Stimulated activated CD4-positive, alpha-beta T cell treated with anti-CD3 and anti-CD28 coated beads, Interleukin-15, amount 100 ng/mL, for 1 hour (primary cell): ENCODE measurements at regions not wholly inside any gene's neighbourhood (a gene's known extent, or its start where the extent isn't known, plus 50 kb on each side); places are given as distances from the start of the nearest gene placed in this dataset.

ENCODE experiments used
- DNase-seq, 2 donors: peaks; one replicate each; pipeline ENCODE4 v3.0.0-alpha.2; 2020; ENCODE audit warnings: low read depth in 1 of 2, low spot score in 1 of 2

DNA sequence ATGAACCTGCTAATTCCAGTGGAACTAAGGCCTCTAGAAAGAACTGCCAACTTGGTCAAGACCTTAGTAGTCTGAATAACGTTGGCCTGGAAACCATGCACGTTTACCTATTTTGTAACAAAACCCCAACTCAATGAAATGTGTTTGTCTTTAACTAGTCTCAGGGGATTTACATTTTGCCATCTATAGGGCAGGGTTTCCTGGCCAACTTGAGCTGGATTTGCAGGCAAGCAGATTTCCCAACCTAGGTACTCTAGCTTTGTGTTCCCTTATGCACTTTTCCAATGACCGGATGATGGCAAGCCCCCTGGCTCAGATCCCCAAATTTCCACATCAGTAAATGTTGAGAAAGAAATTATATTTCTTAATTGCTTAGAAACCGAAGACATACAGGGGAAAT lies 114.5 kb downstream of the IRS2 start:
- DNase-seq: no peak

DNA sequence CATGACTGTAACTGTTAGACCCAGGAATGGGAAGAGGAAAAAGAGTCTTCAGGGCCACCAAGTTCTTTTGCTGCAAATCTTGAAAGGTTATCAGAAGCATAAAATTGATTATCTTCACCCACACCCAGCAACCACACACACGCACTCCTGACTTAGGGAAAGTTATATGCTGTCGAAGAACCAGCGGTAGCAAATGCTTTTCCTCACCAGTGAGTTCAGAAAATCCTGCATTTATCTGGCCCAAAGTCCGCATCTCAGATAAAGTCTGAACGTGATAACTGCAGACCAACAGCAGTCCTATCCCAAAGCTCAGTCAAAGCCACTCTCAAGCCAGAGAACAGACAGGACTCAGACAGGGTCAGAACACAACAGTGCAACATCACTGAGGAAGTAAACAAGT lies 115.6 kb downstream of the IRS2 start:
- DNase-seq: no peak

DNA sequence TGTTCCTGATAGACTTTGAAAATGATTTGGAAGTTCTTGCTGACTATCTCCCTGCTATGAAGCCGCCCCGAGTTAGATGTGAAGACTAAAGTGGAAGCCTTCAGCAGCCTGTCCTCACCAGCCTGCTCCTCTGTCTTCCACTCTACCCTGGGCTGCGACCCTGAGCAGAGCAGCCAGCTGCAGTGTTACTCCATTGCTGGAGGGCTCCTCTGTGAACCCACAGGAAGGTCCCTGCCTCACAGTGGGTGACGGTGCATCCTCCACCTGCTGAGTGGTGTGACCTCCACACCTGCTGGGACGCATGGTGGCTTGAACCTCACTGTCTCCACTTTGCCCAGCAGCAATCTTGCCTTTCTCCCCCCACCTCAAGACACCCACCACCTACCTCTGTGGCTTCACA lies 116.4 kb downstream of the IRS2 start:
- DNase-seq: no peak

DNA sequence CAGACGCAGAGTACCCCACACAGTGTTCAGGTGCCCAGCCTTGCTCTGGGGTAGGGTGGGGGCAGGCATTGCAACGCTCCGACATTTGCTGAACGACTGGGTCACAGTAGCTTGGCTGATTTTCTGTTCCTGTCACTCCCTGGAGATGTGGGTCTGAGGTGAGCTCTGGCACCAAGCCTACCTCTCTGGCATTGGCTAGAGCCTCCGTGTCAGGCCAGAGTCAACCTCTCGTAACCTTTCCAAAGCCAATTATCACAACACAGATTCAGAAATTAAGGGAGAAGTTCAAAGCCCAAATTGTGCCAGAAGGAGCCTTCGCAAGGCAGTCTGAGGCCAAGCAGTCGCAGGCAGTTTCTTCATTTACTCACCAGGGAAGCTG lies 117.2 kb downstream of the IRS2 start:
- DNase-seq: no peak

DNA sequence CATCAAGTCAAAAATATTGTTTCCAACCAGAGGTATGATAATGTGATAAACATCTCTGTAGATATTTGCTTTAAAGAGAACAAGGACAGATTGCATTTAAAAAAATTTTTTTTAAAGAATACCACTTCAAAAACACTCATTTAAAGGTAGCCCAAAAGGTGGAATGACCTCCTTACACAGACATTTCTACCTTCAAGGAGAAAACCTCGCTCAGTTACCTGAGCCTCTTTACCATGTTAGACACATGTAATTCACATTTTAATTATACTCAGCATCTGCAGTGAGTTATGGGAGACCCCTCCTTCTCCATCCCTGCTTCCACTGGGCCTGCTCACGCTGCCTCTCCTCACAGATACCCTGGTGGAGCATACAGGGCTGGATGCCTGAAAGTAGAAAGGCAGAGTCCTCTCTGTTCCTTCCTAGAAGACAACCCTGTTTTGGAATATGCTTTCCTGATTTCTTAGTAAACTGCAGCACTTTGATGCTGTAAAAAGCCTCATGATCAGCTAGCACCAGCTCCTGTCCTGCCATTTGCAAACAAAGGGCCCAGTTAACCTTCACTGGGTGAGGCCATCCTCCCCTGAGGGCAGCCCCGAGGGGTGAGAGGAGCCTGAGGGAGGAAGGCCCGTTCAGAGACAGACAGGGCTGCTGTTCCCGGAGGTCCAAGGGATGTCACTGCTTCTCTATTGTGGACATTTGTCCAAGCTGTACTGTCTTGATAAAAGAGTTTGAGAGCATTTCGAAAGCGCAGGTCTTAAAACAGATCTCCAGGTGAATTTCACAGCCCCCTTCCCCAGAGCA lies 117.8 kb downstream of the IRS2 start:
- DNase-seq: no peak

DNA sequence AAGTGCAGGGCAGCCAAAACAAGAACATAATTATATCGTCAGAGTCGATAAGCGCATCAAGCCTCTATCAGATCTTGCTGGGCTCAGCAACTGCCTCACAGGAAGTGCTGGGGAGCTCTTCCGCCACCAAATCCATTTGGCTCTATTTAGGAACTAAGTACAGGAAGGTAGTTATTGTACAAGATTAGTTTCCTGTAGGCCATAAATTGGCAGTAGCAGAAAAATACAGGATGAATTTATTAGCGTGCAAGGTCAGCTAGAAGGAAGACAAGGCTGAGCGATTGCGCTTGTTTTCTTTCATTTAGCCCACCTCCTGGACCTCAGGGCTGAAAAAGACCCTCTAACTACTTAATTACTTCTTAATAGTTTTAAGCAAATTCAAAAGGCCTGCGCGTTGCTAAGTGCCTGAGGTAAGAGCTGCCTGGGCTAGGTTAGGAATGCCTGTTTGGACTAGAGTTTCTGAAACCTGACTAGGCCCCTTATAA lies 118.5 kb downstream of the IRS2 start:
- no peak for DNase-seq

DNA sequence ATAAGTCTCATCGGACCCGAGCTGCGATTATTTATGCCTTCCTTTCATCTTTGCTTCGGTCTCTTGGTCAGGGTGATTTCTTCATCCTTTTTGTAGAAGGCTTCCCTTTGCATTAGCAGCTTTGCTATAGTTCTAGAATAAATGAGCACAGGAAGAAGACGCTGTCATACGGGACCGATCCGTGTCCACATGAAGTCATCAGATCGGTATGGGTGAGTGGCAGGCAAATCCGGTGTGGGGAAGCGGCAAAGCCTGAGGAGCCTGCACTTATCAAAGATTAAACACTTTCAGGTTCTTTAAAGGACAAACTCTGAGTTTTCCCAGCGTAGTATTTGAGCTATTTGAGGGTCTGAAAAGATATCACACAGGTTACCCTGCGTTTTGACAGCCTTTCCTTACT lies 119.3 kb downstream of the IRS2 start:
- no peak for DNase-seq

DNA sequence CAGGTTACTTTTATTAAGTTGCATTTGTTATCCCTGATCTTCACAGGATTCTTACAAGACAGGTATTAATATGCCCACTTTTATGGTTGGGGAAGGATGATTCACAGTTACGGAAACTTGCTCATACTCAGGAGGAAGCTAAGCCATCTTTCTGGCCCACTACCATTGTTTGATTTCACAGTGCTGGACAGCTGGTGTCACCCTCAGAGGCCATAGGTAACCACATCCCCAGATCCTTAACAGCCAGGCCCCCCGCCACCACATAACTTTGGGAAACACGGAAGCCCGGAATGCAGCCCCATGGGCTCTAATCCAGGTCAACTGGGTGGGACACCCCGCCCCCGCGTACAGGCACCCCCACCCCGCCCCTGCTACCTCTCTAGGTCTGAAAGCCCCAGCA lies 119.7 kb downstream of the IRS2 start:
- no peak for DNase-seq

DNA sequence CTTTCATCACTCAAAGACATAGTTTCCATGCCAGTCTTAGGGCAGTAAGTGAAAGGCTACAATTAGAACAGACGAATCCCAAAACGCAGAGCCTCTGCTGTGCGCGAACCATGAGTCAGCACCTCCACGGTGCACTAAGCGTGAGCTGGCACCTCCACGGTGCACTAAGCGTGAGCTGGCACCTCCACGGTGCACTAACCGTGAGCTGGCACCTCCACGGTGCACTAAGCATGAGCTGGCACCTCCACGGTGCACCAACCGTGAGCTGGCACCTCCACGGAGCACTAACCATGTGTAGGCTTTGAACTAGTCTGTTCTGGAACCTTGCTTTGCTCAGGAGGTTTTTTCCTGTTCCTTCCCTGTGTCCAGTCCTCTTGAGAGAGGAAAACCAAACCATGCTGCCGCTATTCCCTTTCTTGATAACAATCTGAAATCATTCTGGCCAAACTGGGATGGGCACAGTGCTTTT lies 120.6 kb downstream of the IRS2 start:
- no peak for DNase-seq

DNA sequence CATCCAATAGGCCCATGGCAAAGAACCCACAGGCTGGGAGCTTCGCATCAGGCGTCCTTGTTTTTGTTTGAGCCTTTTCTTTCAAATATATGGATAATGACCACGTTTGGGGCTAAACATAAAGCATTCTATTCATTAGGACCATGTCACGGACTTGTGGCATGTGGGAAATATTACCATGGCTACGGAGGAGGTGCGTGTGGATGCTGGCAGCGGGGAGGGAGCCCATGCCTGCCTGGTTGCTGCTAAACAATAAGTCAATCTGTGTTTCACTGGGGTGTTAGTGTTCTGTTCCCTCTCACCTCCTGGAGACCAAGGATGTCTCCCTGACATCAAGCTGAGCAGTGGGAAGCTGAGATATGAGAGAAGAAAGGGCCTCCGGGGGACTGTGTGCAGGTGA lies 121.1 kb downstream of the IRS2 start:
- no peak for DNase-seq

DNA sequence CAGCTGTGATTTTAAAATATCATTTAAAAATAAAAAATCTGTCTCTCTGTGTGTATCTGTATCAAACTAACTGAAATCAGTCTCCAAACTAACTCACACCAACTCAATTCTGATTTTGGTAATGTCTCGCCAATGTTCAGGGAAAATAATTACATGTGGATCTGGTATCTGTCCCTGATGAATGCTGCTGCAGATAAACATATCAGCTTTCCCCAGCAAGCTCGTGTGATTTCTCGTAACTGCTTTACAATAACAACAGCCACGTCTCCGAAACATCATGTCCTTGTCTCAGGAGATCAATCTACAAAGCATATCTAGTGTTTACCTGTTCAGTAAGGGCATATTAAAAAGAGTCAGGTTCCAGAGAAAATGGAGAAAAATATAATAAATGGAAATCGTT lies 129.0 kb downstream of the IRS2 start:
- no peak for DNase-seq

DNA sequence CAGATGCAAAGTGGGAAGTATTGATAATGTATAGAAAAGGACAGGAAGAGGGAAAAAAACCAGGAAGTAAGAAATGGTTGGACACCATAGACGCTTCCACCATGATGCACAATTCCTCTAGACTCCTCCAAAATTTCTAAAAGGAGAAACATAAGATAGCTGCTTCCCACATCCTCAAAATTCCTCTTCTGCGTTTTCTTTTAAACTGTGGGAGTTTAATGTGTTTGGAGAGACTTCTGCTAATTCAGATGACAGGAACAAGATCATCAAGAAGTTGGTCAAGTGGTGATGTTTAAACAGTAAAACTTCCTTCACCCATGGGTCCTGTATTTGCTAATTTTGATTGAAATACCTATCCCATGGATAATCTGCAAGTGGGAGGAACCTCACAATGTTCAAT lies 130.2 kb downstream of the IRS2 start:
- no peak for DNase-seq

DNA sequence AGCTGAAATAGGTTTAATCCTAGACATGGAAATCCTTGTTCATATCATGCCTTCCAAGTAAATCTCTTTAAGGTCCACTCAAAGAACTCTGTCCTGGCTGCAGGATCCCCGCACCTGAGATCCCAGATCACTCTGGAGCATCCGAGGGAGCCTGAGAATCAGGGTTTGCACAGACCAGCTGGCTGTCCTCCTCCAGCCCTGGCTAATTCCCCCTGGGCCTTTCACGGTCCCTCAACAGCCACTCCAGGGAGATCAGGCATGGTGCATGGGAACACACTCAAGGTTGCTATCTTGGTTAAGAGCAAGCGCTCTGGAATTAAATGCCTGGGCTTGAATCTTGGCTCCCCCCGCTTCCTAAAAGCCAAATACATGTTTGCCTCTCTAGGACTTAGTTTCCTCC lies 130.8 kb downstream of the IRS2 start:
- no peak for DNase-seq

DNA sequence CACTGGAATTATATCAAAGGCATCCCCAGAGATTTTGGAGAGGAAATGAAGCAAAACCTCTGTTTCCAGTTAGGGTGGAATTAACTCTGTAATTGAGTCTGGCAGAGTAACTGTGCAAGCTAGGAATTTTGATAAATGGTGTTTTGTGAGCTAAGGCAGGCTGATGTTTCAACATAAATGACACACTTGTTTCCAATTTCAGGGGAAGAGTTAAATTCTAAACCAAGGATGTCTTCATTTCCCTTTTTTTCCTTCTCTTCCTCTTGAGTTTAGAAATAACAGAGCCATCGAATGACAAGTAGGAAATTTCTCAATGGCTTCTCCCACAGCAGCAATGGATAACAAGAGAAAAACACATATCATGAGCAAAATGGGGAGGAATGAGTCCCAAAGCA lies 131.2 kb downstream of the IRS2 start:
- DNase-seq: no peak

DNA sequence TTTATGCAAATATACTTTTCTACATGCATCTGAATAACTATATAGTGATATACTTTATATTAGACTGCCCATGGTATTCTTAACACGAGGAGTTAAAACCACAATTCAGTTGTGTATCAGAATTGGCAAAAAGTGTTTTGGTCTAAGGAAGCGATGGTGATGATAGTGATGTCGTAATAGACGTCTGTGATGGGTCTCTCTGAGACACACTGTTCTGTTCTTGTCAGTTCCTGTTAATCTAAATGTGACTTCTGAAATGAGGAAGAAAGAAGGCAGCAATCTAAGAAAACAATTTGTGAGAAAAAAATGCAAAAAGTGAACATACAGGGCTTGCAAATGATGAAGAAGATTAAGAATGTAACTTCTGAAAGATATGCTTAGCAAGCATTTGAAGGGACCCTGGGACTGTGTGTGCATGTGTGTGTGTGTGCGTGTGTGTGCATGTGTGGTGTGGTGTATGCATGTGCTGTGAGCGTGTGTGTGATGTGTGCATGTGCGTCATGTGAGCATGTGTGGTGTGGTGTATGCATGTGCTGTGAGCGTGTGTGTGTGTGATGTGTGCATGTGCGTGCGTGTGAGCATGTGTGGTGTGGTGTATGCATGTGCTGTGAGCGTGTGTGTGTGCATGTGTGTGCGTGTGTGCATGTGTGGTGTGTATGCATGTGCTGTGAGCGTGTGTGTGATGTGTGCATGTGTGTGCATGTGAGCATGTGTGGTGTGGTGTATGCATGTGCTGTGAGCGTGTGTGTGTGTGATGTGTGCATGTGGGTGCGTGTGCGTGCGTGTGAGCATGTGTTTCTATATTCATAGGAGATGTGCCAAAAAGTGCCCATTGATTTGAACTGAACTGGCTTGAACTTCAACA lies 131.8 kb downstream of the IRS2 start:
- DNase-seq: no peak

DNA sequence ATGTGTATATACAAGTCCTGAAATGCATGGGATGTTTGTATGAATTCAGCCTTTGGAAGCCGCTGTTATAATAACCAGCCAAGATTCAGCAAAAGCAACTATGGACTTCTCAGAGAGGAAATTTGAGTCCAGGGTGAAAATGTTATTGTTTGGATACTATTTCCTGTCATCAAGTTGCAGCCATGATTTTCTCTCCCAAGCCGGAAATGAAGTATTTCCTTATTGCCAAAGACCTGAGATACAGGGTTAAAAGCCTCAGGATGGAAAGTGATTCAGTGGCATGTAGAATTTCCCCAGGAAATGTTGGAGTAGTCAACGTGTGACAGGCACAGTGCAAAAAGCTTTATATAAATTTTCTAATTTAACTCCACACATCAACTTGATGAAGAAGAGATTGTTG lies 133.9 kb downstream of the IRS2 start:
- DNase-seq: no peak

DNA sequence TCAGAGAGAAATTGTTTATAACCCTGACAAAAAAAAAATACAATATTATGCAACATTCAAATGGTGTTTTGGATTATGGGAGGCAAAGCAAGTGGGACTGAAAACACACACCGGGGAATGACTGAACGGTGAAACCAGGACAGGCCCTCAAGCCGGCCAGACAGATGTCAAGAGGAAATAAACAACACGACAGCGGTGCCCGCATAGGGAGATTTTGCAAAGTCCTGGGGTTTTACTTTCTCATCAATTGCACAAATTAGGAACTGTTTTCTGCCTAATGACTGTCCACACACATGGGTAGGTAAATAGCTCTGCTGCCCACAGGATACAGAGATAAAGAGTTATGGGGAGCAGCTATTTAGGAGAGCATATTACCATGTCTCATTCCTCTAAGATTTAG lies 134.5 kb downstream of the IRS2 start:
- DNase-seq: no peak

DNA sequence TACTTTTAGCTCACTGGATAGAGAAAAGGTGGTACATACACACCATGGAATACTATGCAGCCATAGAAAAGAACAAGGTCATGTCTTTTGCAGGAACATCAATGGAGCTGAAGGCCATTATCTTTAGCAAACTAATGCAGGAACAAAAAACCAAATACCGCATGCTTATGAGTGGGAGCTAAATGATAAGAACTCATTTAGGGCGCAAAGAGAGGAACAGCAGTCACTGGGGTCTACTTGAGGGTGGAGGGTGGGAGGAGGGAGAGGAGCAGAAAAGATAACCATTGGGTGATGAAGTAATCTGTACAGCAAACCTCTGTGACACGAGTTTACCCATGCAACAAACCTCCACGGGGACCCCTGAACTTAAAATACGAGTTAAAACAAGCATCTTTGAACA lies 135.1 kb downstream of the IRS2 start:
- no peak for DNase-seq

DNA sequence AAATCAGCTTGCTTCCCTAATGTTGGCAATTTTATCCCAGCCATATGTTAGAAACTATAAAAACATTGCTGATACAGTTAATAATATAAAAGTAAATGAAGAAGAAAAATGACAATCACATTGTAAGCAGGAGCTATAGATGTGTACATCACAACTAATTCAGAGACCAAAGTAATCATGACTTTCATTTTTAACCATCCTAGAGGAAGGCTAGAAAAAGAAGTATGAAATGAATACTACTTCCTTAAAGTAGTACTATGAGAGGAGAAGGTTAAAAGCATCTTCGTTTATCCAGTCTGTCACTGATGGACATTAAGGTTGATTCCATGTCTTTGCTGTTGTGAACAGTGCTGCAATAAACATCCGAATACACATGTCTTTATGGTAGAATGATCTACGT lies 135.5 kb downstream of the IRS2 start:
- no peak for DNase-seq

DNA sequence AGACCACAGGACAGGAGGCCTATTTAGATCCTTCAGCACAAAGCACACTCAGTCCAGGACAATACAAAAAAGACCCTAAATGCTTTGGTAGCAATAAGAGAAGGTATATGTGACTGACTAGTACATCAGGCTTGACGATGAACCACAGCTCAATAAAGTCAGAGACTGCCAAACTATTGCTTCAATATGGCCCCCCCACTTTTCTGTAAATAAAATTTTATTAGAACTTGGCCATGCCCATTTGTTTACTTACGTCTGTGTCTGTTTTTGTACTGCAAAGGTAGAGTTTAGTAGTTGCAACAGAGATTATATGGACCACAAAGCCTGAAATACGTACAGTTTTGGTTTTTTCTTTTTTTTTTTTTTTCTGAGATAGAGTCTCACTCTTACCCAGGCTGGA lies 136.7 kb downstream of the IRS2 start:
- DNase-seq: no peak

DNA sequence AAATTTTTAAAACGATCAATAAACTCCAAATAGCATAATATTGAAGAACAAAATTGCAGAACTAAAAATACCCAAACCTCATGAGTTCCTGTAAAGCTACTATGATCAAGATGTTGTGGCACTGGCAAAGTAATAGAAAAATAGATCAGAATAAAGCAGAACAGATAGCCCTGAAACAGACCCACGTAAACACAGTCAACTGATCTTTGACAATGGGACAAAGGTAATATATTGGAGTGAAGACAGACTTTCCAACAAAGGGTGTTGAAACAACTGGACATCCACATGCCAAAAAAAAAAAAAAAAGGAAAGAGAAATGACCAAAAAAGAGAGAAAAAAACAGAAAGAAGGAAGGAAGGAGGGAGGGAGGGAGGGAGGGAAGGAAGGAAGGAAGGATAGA lies 138.7 kb downstream of the IRS2 start:
- no peak for DNase-seq

DNA sequence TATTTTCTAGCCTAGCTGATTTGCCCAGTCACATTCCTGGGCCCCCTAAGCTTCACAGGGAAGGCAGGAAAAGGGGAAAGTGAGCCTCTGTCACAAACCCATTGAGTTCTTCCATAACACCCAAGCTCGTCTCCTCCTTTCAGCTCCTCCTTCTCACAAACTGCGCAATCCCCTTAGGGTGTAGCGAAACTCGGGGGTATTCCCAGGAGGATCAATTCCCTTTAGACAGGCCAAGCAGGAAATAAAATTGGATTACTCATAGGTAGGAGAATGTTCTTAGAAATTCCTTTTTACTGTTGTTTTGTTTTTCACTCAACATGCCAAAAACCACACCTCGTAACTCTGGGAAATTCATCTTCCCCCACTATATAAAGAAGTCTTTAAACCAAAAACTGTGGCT lies 139.3 kb downstream of the IRS2 start:
- DNase-seq: no peak
